HepG2 (cell line): ENCODE measurements at regions not wholly inside any gene's neighbourhood (a gene's known extent, or its start where the extent isn't known, plus 50 kb on each side); places are given as distances from the start of the nearest gene placed in this dataset.

Source experiments
- ATAC-seq: fragments of 200-7000 bp; cut with Tn5 transposase; 3 replicates; pipeline ENCODE4 v1.9.1; 2020; ENCODE audit warnings: mild to moderate bottlenecking, moderate library complexity
- BruUV-seq: library from RNA; stranded (reverse); fragments of 400-500 nt; replicated peaks from 2 replicates; lab custom pipeline; 2021; lab: Mats Ljungman, UMichigan
- CTCF ChIA-PET: fragments of 300-600 bp; formaldehyde crosslinking; extraction: SDS; loops from one replicate; lab custom pipeline; 2021; ENCODE audit warnings: low total read pairs, inconsistent platforms, low intra/inter-chr PET ratio; lab: Yijun Ruan, JAX
- POLR2A ChIA-PET: fragments of 350-600 bp; sonication (Branson Sonifier 250); formaldehyde crosslinking; loops from one replicate; lab custom pipeline; 2020; ENCODE audit warnings: antibody characterized with exemption, inconsistent platforms; lab: Yijun Ruan, JAX
- DNase-seq: peaks from one replicate; pipeline ENCODE4 v3.0.0-alpha.2; 2015; ENCODE audit warnings: low spot score
- FAIRE-seq: peaks from 3 replicates; lab custom pipeline; 2011; peaks lifted over from hg19 to GRCh38; lab: Jason Lieb, UNC
- H2AFZ ChIP-seq: one replicate; pipeline ENCODE4 v1.6.1; 2011; ENCODE audit warnings: low read length, inconsistent platforms
- H3K27ac ChIP-seq: fragments of 300-600 bp; 3 replicates; pipeline ENCODE4 v1.8.0; 2011; ENCODE audit warnings: mixed run types, mild to moderate bottlenecking, mixed read lengths, low read length, inconsistent platforms; ENCODE audit not compliant: insufficient read depth; ENCODE audit errors: extremely low read length
- H3K27me3 ChIP-seq, 2 experiments: fragments of 200-600 bp in 1 of 2; 2 replicates in 1 of 2; 3 replicates in 1 of 2; pipeline versions ENCODE4 v1.6.0 to v1.8.0; 2011; ENCODE audit warnings: low read length in 2 of 2, mild to moderate bottlenecking in 2 of 2, moderate library complexity in 2 of 2, inconsistent platforms in 1 of 2; ENCODE audit not compliant: insufficient read depth in 2 of 2, control insufficient read depth in 1 of 2
- H3K36me3 ChIP-seq, 2 experiments: fragments of 200-600 bp in 1 of 2; replicated peaks in 1 of 2; 2 replicates in 1 of 2; 3 replicates in 1 of 2; pipeline versions ENCODE4 v1.5.1 to v1.8.0; 2011; ENCODE audit warnings: low read length in 2 of 2, inconsistent platforms in 1 of 2; ENCODE audit not compliant: insufficient read depth in 2 of 2, control insufficient read depth in 1 of 2
- H3K4me1 ChIP-seq: 2 replicates; pipeline ENCODE4 v1.5.1; 2012; ENCODE audit warnings: low read length, inconsistent platforms; ENCODE audit not compliant: insufficient read depth
- H3K4me2 ChIP-seq: 2 replicates; pipeline ENCODE4 v1.6.0; 2011; ENCODE audit warnings: low read depth, low read length, inconsistent platforms
- H3K4me3 ChIP-seq, 3 experiments: fragments of 200-600 bp in 1 of 3; sonication (generic), shearing (Covaris generic) in 1 of 3; replicated peaks in 1 of 3; 2 replicates each; pipeline ENCODE4 v1.5.1; 2011 to 2016; ENCODE audit warnings: low read length in 3 of 3, inconsistent platforms in 2 of 3, low read depth in 2 of 3, mild to moderate bottlenecking in 2 of 3, control low read depth in 1 of 3, mixed read lengths in 1 of 3; ENCODE audit not compliant: insufficient read depth in 1 of 3
- H3K79me2 ChIP-seq: one replicate; pipeline ENCODE4 v1.6.1; 2011; ENCODE audit warnings: low read length, inconsistent platforms; ENCODE audit not compliant: insufficient read depth
- H3K9ac ChIP-seq: 2 replicates; pipeline ENCODE4 v1.6.0; 2011; ENCODE audit warnings: mild to moderate bottlenecking, low read depth, low read length, inconsistent platforms; ENCODE audit not compliant: insufficient read depth
- H3K9me3 ChIP-seq: 2 replicates; pipeline ENCODE4 v1.5.1; 2012; ENCODE audit warnings: mild to moderate bottlenecking, low read length
- H4K20me1 ChIP-seq: 2 replicates; pipeline ENCODE4 v1.6.0; 2011; ENCODE audit warnings: inconsistent platforms, mild to moderate bottlenecking, low read length, moderate library complexity; ENCODE audit not compliant: insufficient read depth
- ARNTL ChIP-seq: sonication (generic); formaldehyde crosslinking; IDR thresholded peaks from 2 replicates; pipeline ENCODE4 v1.4.0; 2020; ENCODE audit warnings: mild to moderate bottlenecking, missing genetic modification reagents
- ATF7-NPFF ChIP-seq: sonication (generic); formaldehyde crosslinking; IDR thresholded peaks from 2 replicates; pipeline ENCODE4 v1.8.1; 2023; ENCODE audit warnings: mild to moderate bottlenecking, low read depth, missing genetic modification reagents, moderate library complexity
- BATF2 ChIP-seq: sonication (generic); formaldehyde crosslinking; IDR thresholded peaks from 2 replicates; pipeline ENCODE4 v1.8.0; 2022; ENCODE audit warnings: mild to moderate bottlenecking, missing genetic modification reagents, moderate library complexity
- DNMT3B ChIP-seq: conservative IDR thresholded peaks from 2 replicates; pipeline ENCODE4 v1.6.1; 2016; ENCODE audit warnings: missing biosample characterization, control low read depth
- FOSL2 ChIP-seq: sonication (generic); formaldehyde crosslinking; IDR thresholded peaks from 2 replicates; pipeline ENCODE4 v1.4.0; 2020; ENCODE audit warnings: missing genetic modification reagents
- FOXK1 ChIP-seq: sonication (generic); formaldehyde crosslinking; IDR thresholded peaks from 2 replicates; pipeline ENCODE4 v1.4.0; 2020; ENCODE audit warnings: low read depth, missing genetic modification reagents, borderline replicate concordance
- GTF3A ChIP-seq: sonication (generic); formaldehyde crosslinking; conservative IDR thresholded peaks from 2 replicates; pipeline ENCODE4 v1.4.0; 2020; ENCODE audit warnings: mild to moderate bottlenecking, missing genetic modification reagents
- MXD3 ChIP-seq: IDR thresholded peaks from 2 replicates; pipeline ENCODE4 v1.6.1; 2016; ENCODE audit warnings: mild to moderate bottlenecking, missing biosample characterization, missing genetic modification reagents
- REXO4 ChIP-seq: sonication (generic); formaldehyde crosslinking; IDR thresholded peaks from 2 replicates; pipeline ENCODE4 v1.8.0; 2022; ENCODE audit warnings: missing genetic modification reagents, mild to moderate bottlenecking, borderline replicate concordance
- RFX5 ChIP-seq: IDR thresholded peaks from 2 replicates; pipeline ENCODE4 v1.6.1; 2011; ENCODE audit warnings: low read depth, low read length, improper control_type of control experiment
- SIN3A ChIP-seq: IDR thresholded peaks from 2 replicates; pipeline ENCODE4 v1.6.1; 2011; ENCODE audit warnings: low read depth, mild to moderate bottlenecking, control low read depth, low read length, borderline replicate concordance
- SKI ChIP-seq: fragments of 450-650 bp; IDR thresholded peaks from one replicate; pipeline ENCODE4 v1.6.1; 2018; ENCODE audit warnings: mild to moderate bottlenecking; ENCODE audit not compliant: partially characterized antibody
- SMYD3 ChIP-seq: sonication (generic); formaldehyde crosslinking; IDR thresholded peaks from 2 replicates; pipeline ENCODE4 v1.8.1; 2023; ENCODE audit warnings: mild to moderate bottlenecking, missing genetic modification reagents
- SPEN ChIP-seq: sonication (generic); formaldehyde crosslinking; IDR thresholded peaks from 2 replicates; pipeline ENCODE4 v1.5.1; 2020; ENCODE audit warnings: low read depth, mild to moderate bottlenecking, missing genetic modification reagents
- TRAFD1 ChIP-seq: sonication (generic); formaldehyde crosslinking; IDR thresholded peaks from 2 replicates; pipeline ENCODE4 v1.5.1; 2020; ENCODE audit warnings: missing genetic modification reagents, mild to moderate bottlenecking, borderline replicate concordance
- ZBTB3 ChIP-seq: sonication (generic); formaldehyde crosslinking; IDR thresholded peaks from 2 replicates; pipeline ENCODE4 v1.4.0; 2020; ENCODE audit warnings: low read depth, mild to moderate bottlenecking, moderate library complexity, missing genetic modification reagents, borderline replicate concordance
- ZBTB34 ChIP-seq: sonication (generic); formaldehyde crosslinking; IDR thresholded peaks from 2 replicates; pipeline ENCODE4 v1.8.0; 2022; ENCODE audit warnings: mild to moderate bottlenecking, missing genetic modification reagents
- ZBTB7A ChIP-seq: sonication (generic); formaldehyde crosslinking; IDR thresholded peaks from 2 replicates; pipeline ENCODE4 v1.8.0; 2022; ENCODE audit warnings: mild to moderate bottlenecking, missing genetic modification reagents
- ZNF3 ChIP-seq: IDR thresholded peaks from 2 replicates; pipeline ENCODE4 v1.7.0; 2017; ENCODE audit warnings: inconsistent platforms
- ZNF660 ChIP-seq: sonication (generic); formaldehyde crosslinking; IDR thresholded peaks from 2 replicates; pipeline ENCODE4 v1.5.1; 2020; ENCODE audit warnings: mild to moderate bottlenecking, low read depth, missing genetic modification reagents, borderline replicate concordance
- ZNF674 ChIP-seq: sonication (generic); formaldehyde crosslinking; IDR thresholded peaks from 2 replicates; pipeline ENCODE4 v1.5.0; 2020; ENCODE audit warnings: low read depth, mild to moderate bottlenecking, missing genetic modification reagents
- ZNF724P ChIP-seq: sonication (generic); formaldehyde crosslinking; IDR thresholded peaks from 2 replicates; pipeline ENCODE4 v1.8.0; 2022; ENCODE audit warnings: missing genetic modification reagents, borderline replicate concordance
- WGBS: methylation state at CpG from one replicate; pipeline ENCODE4 v1.1.6; 2017; ENCODE audit warnings: low lambda C conversion rate; 5-methylcytosine and 5-hydroxymethylcytosine counted together
- in situ Hi-C: cut with HindIII; loops from 2 replicates; pipeline ENCODE4 v1.10.0; 2017; ENCODE audit warnings: low pct_unique_long_range_greater_than_20kb; ENCODE audit not compliant: extremely low pct_ligation_motif_present
- intact Hi-C: fragments of 100-400 bp; cut with micrococcal nuclease; formaldehyde crosslinking; loops from one replicate; pipeline ENCODE4 v1.10.0; 2022; ENCODE audit not compliant: unreplicated experiment

- intact Hi-C loops, result no loop called here
- H3K9ac ChIP-seq, result no peak overlapping the region
- no peak for FAIRE-seq
These were observed 99.9 kb upstream of the JAZF1 start for GRCh38 chr7:28280516-28280915.

GRCh38 chr7:28290496-28290895 is 109.9 kb upstream of the JAZF1 start:
- DNase-seq (no peak), ATAC-seq (no peak), FAIRE-seq (no peak)
- Histone ChIP-seq H3K27me3 (no peaks in the 10 kb centered on the region; a peak in 1 of 5 replicates), H3K27ac (no peak overlapping the region), H3K4me2 (no peak overlapping the region), H3K4me1 (no peaks in the 10 kb centered on the region), H3K9me3 (no peaks in the 10 kb centered on the region), H2AFZ (no peak overlapping the region), H3K9ac (no peak overlapping the region), H3K36me3 (no peaks in the 10 kb centered on the region), H3K79me2 (no peaks in the 10 kb centered on the region), H4K20me1 (no peaks in the 10 kb centered on the region), H3K4me3 (no peak overlapping the region)
- 94% methylated on average over 1 of the region's 2 CpGs for WGBS
- in situ Hi-C loops, result no loop called here
- POLR2A ChIA-PET, result no interaction called here
- intact Hi-C loops, result no loop called here
- no TSS peak for BruUV-seq
- CTCF ChIA-PET, result no interaction called here
- TF ChIP-seq BATF2 (CRISPR knock-in tag), result no peak
- TF ChIP-seq DNMT3B (CRISPR knock-in tag), result no peak
- no peak for TF ChIP-seq ZBTB7A (CRISPR knock-in tag)
- no peak for TF ChIP-seq ZBTB34 (CRISPR knock-in tag)
- TF ChIP-seq ZNF724P (CRISPR knock-in tag), result no peak
- no peak for TF ChIP-seq ZNF3 (CRISPR knock-in tag)
- TF ChIP-seq ZBTB3, result no peak
- no peak for TF ChIP-seq SMYD3 (CRISPR knock-in tag)
- no peak for TF ChIP-seq TRAFD1 (CRISPR knock-in tag)
- no peak for TF ChIP-seq FOXK1
- no peak for TF ChIP-seq REXO4

More at GRCh38 chr7:28280516-28280915, 99.9 kb upstream of the JAZF1 start:
- ATAC-seq (no peak), DNase-seq (no peak)
- no peaks in the 10 kb centered on the region for H3K79me2 ChIP-seq
- H3K4me1 ChIP-seq, result no peaks in the 10 kb centered on the region
- H3K4me3 ChIP-seq, result no peak overlapping the region
- TF ChIP-seq GTF3A (CRISPR knock-in tag) (no peak), ARNTL (CRISPR knock-in tag) (no peak), ZNF660 (CRISPR knock-in tag) (no peak), FOSL2 (no peak), SIN3A (no peak), SPEN (CRISPR knock-in tag) (no peak), MXD3 (CRISPR knock-in tag) (no peak), RFX5 (no peak), ATF7-NPFF (CRISPR knock-in tag) (no peak), SKI (no peak), ZNF674 (CRISPR knock-in tag) (no peak)
- no peak overlapping the region for H3K27ac ChIP-seq
- no peak overlapping the region for H3K4me2 ChIP-seq
- peaks cover 0 to 10% of the 10 kb centered on the region in 2 experiments; a peak in 2 of 5 replicates for H3K27me3 ChIP-seq
- no peaks in the 10 kb centered on the region for H3K9me3 ChIP-seq
- BruUV-seq, result no TSS peak
- POLR2A ChIA-PET, result no interaction called here
- H2AFZ ChIP-seq, result no peak overlapping the region
- no peaks in the 10 kb centered on the region for H4K20me1 ChIP-seq
- in situ Hi-C loops, result no loop called here
- no peaks in the 10 kb centered on the region for H3K36me3 ChIP-seq
- 6% methylated on average over 3 of the region's 3 CpGs for WGBS
- CTCF ChIA-PET, result no interaction called here
